ENCODE measurements at regions not wholly inside any gene's neighbourhood (a gene's known extent, or its start where the extent isn't known, plus 50 kb on each side); places are given as distances from the start of the nearest gene placed in this dataset.

DNA sequence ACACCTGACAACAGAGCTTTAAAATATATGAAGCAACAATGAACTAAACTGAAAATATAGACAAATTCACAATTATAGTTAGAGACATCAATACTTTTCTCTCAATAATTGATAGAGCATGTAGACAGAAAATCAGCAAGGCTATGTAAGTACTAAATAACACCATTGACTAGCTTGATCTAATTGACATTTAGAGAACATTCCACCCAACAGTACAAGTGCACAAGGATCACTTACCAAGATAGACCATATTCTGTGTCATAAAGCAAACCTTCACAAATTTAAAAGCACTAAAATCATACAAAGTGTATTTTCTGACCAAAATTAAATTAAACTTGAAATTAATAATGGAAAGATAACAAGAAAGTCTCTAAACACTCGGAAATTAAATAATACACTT, 562.5 kb downstream of the INSC start:
- TF ChIP-seq POLR2AphosphoS5 (IDR thresholded peaks at IDR 0.05) = no peak
- TF ChIP-seq CTCF (IDR thresholded peaks at IDR 0.05) = no peak
- TF ChIP-seq POLR2A (IDR thresholded peaks at IDR 0.05) = no peak
- TF ChIP-seq EP300 (IDR thresholded peaks at IDR 0.05; ENCODE audit: low read depth) = no peak
